ENCODE measurements at regions not wholly inside any gene's neighbourhood (a gene's known extent, or its start where the extent isn't known, plus 50 kb on each side); places are given as distances from the start of the nearest gene placed in this dataset.

- TF ChIP-seq IKZF5 (CRISPR knock-in tag; IDR thresholded peaks at IDR 0.05) = no peak
- no peak for TF ChIP-seq PHF20 (CRISPR knock-in tag; IDR thresholded peaks at IDR 0.05)
- no peak for TF ChIP-seq ZNF790 (CRISPR knock-in tag; IDR thresholded peaks at IDR 0.05; ENCODE audit: borderline replicate concordance)
- no peak for TF ChIP-seq HOXA7 (CRISPR knock-in tag; IDR thresholded peaks at IDR 0.05)
- TF ChIP-seq SSRP1 (CRISPR knock-in tag; IDR thresholded peaks at IDR 0.05) = no peak
- TF ChIP-seq UBTF (CRISPR knock-in tag; IDR thresholded peaks at IDR 0.05) = no peak
- no peak for TF ChIP-seq AGO1 (IDR thresholded peaks at IDR 0.05; ENCODE audit: low read depth, low read length, poor library complexity, severe bottlenecking)
- TF ChIP-seq GABPA (IDR thresholded peaks at IDR 0.05; ENCODE audit: low read depth, low read length) = no peak
- TF ChIP-seq GABPA (CRISPR knock-in tag; IDR thresholded peaks at IDR 0.05; ENCODE audit: low read depth) = no peak
- TF ChIP-seq ZNF235 (CRISPR knock-in tag; IDR thresholded peaks at IDR 0.05; ENCODE audit: borderline replicate concordance) = no peak
- no peak for TF ChIP-seq SMC3 (IDR thresholded peaks at IDR 0.05; ENCODE audit: low read length)
- no peak for TF ChIP-seq GATAD2A (CRISPR knock-in tag; IDR thresholded peaks at IDR 0.05)
- TF ChIP-seq NR2C2 (CRISPR knock-in tag; IDR thresholded peaks at IDR 0.05; ENCODE audit: borderline replicate concordance) = no peak
These were observed 205.6 kb upstream of the CNKSR2 start (continued) for GRCh38 chrX:21168401-21169160.

Data from HepG2 (cell line).